WERI-Rb-1 (cell line): ENCODE measurements at regions not wholly inside any gene's neighbourhood (a gene's known extent, or its start where the extent isn't known, plus 50 kb on each side); places are given as distances from the start of the nearest gene placed in this dataset.

ENCODE experiments used
- DNase-seq: peaks from one replicate; pipeline ENCODE4 v3.0.0-alpha.2; 2020
- H3K27ac ChIP-seq: fragments of 250-450 bp; sonication (Bioruptor Pico); 2 replicates; pipeline ENCODE4 v1.5.1; 2020; ENCODE audit warnings: mild to moderate bottlenecking, moderate library complexity
- H3K27me3 ChIP-seq: fragments of 250-450 bp; sonication (Bioruptor Pico); 2 replicates; pipeline ENCODE4 v1.5.1; 2021; ENCODE audit warnings: mild to moderate bottlenecking, low read depth, moderate library complexity; ENCODE audit not compliant: insufficient read depth, severe bottlenecking
- H3K36me3 ChIP-seq: fragments of 250-450 bp; sonication (Bioruptor Pico); 2 replicates; pipeline ENCODE4 v1.5.1; 2020; ENCODE audit warnings: mild to moderate bottlenecking, moderate library complexity
- H3K4me3 ChIP-seq: 2 replicates; pipeline ENCODE4 v1.5.1; 2011; ENCODE audit warnings: low read depth, mild to moderate bottlenecking, control low read depth, low read length
- H3K9me3 ChIP-seq: fragments of 250-450 bp; sonication (Bioruptor Pico); 2 replicates; pipeline ENCODE4 v1.5.1; 2021; ENCODE audit warnings: mild to moderate bottlenecking, moderate library complexity; ENCODE audit not compliant: severe bottlenecking
- CTCF ChIP-seq: IDR thresholded peaks from 2 replicates; pipeline ENCODE4 v1.5.1; 2011; ENCODE audit warnings: low read depth, mild to moderate bottlenecking, control low read depth, inconsistent platforms, low read length

- no peaks in the 10 kb centered on the region for H3K9me3 ChIP-seq
- no peaks in the 10 kb centered on the region for H3K36me3 ChIP-seq
- no peak for TF ChIP-seq CTCF
- no peak overlapping the region for H3K27ac ChIP-seq
- DNase-seq, result no peak
- H3K4me3 ChIP-seq, result no peak overlapping the region
- H3K27me3 ChIP-seq, result no peaks in the 10 kb centered on the region
These were observed 286.7 kb downstream of the LMX1A start for GRCh38 chr1:165069829-165070228.

GRCh38 chr1:165068741-165069140 lies 287.8 kb downstream of the LMX1A start:
- Histone ChIP-seq H3K9me3 (no peaks in the 10 kb centered on the region), H3K4me3 (no peak overlapping the region), H3K36me3 (no peaks in the 10 kb centered on the region), H3K27ac (no peak overlapping the region), H3K27me3 (no peaks in the 10 kb centered on the region)
- TF ChIP-seq CTCF, result no peak
- DNase-seq, result no peak

GRCh38 chr1:165067829-165068228 lies 288.7 kb downstream of the LMX1A start:
- H3K9me3 ChIP-seq, result no peaks in the 10 kb centered on the region
- H3K4me3 ChIP-seq, result no peak overlapping the region
- no peaks in the 10 kb centered on the region for H3K36me3 ChIP-seq
- TF ChIP-seq CTCF, result no peak
- no peak for DNase-seq
- no peaks in the 10 kb centered on the region for H3K27me3 ChIP-seq
- H3K27ac ChIP-seq, result no peak overlapping the region

GRCh38 chr1:165063181-165063965 lies 293.1 kb downstream of the LMX1A start:
- H3K36me3 ChIP-seq, result no peaks in the 10 kb centered on the region
- DNase-seq, result no peak
- no peaks in the 10 kb centered on the region for H3K27me3 ChIP-seq
- H3K4me3 ChIP-seq, result no peak overlapping the region
- H3K9me3 ChIP-seq, result no peaks in the 10 kb centered on the region
- no peak overlapping the region for H3K27ac ChIP-seq
- no peak for TF ChIP-seq CTCF

- no peaks in the 10 kb centered on the region for H3K36me3 ChIP-seq
- TF ChIP-seq CTCF, result no peak
- no peak overlapping the region for H3K4me3 ChIP-seq
- no peaks in the 10 kb centered on the region for H3K27me3 ChIP-seq
- H3K27ac ChIP-seq, result no peak overlapping the region
- H3K9me3 ChIP-seq, result no peaks in the 10 kb centered on the region
- DNase-seq, result no peak
These were observed 294.2 kb downstream of the LMX1A start for GRCh38 chr1:165062346-165062745.

GRCh38 chr1:165060285-165060793 lies 296.2 kb downstream of the LMX1A start:
- H3K27me3 ChIP-seq, result no peaks in the 10 kb centered on the region
- no peak for TF ChIP-seq CTCF

More at GRCh38 chr1:165060285-165060793, 296.2 kb downstream of the LMX1A start:
- Histone ChIP-seq H3K9me3 (no peaks in the 10 kb centered on the region), H3K36me3 (no peaks in the 10 kb centered on the region), H3K27ac (no peak overlapping the region), H3K4me3 (no peak overlapping the region)
- no peak for DNase-seq
